Activated naive CD4-positive, alpha-beta T cell treated with Interleukin-2 at 50 U/mL for 16 hours (primary cell): ENCODE measurements at regions not wholly inside any gene's neighbourhood (a gene's known extent, or its start where the extent isn't known, plus 50 kb on each side); places are given as distances from the start of the nearest gene placed in this dataset.

ENCODE experiments used
- DNase-seq: peaks from one replicate; pipeline ENCODE4 v3.0.0-alpha.2; 2020

GRCh38 chr15:93861956-93862741 lies 369.2 kb upstream of the MCTP2 start:
- no peak for DNase-seq

DNA sequence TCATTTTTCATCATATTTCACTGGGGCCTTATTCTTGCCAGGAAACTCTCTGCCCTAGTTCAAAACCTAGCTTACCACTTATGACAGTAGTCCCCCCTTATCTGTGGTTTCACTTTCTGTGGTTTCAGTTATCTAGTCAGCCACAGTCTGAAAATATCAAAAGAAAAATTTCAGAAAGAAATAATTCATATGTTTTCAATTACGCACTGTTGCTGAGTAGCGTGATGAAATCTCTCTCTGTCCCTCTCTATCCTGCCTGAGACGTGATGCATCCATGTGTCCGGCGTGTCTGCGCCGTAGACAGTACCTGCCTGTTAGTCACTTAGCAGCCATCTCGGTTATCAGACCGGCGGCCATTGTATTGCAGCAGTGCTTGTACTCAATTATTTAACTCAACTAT lies 369.9 kb upstream of the MCTP2 start:
- no peak for DNase-seq

DNA sequence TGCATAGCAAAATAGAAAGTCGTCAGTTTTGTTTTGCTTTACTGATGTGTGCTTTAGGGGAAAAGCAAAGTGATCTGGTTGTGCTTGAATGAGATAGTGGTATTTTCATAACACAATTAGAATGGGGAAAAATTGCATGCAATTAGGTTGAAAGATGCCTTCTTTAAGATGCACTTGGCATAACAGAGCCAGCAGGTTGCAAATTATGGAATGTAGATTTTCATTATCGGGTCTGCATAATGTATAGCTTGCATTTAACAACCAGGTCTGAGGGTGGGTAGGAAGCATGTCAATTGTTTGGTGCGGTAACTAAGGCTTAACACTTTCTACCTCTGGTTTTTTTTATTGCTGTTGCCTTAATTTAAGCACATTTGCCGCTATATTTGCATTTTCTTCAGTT lies 370.7 kb upstream of the MCTP2 start:
- DNase-seq: no peak

- DNase-seq: no peak
These were observed 372.2 kb upstream of the MCTP2 start for GRCh38 chr15:93859176-93859575.

GRCh38 chr15:93855181-93855826 lies 376.1 kb upstream of the MCTP2 start:
- no peak for DNase-seq

DNA sequence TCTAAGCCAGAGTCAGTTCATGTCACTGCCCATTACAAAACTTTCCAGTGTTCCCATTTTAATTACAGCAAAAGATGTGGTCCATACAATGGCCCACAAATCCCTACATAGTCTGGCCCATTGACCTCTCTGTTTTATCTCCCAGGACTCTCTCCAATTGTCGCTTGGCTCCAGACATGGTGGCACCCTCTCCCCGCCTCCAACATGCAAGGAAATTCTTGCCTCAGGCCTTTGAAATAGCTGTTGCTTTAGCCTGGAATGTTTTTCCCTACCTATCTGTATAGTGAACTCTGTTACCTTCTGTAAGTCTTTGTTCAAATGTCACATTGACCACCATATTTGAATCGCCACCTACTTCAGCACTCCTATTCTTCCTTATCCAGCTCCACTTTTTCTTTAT lies 377.3 kb upstream of the MCTP2 start:
- no peak for DNase-seq

- DNase-seq: no peak
These were observed 378.6 kb upstream of the MCTP2 start for GRCh38 chr15:93852761-93853160.

- DNase-seq: no peak
These were observed 382.9 kb upstream of the MCTP2 start for GRCh38 chr15:93848490-93848889.

GRCh38 chr15:93848076-93848475 lies 383.3 kb upstream of the MCTP2 start:
- DNase-seq: no peak

DNA sequence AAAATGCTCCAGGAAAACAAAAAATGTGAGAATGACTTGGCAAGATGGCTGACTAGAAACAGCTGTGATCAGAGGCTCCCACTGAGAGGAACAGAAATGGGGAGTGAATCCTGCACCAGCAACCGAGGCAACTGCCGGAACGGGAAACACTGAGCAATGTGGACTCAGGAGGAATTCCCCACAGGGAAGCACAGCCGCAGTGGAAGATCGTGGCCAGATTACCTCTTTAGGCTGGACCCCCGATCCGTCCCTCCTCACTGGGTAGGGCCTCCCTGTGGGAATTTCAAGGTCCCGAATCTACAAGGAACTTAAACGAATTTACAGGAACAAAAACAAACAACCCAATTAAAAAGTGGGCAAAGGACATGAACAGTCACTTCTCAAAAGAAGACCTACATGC lies 385.2 kb upstream of the MCTP2 start:
- no peak for DNase-seq

- DNase-seq: no peak
These were observed 393.9 kb upstream of the MCTP2 start for GRCh38 chr15:93837450-93837849.

DNA sequence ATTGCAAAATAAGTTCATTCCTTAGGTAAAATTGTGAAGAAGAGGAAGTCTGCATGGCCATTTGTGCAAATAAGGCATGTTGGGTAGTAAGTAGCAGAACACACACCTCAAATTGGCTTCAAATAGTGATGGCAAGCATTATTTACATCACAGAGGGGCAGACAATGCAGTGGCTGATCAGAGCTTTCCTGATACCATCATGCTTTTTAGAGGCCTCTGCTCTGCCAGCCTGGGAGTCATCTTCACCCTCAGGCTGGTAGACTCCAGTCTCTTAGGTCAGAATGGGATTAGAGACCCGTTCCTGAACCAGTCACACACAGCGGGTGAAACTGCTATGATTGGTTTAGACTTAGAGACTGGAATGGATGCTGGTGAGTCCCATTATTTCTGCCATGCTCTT lies 396.0 kb upstream of the MCTP2 start:
- no peak for DNase-seq

- DNase-seq: no peak
These were observed 399.7 kb upstream of the MCTP2 start for GRCh38 chr15:93831641-93832040.

DNA sequence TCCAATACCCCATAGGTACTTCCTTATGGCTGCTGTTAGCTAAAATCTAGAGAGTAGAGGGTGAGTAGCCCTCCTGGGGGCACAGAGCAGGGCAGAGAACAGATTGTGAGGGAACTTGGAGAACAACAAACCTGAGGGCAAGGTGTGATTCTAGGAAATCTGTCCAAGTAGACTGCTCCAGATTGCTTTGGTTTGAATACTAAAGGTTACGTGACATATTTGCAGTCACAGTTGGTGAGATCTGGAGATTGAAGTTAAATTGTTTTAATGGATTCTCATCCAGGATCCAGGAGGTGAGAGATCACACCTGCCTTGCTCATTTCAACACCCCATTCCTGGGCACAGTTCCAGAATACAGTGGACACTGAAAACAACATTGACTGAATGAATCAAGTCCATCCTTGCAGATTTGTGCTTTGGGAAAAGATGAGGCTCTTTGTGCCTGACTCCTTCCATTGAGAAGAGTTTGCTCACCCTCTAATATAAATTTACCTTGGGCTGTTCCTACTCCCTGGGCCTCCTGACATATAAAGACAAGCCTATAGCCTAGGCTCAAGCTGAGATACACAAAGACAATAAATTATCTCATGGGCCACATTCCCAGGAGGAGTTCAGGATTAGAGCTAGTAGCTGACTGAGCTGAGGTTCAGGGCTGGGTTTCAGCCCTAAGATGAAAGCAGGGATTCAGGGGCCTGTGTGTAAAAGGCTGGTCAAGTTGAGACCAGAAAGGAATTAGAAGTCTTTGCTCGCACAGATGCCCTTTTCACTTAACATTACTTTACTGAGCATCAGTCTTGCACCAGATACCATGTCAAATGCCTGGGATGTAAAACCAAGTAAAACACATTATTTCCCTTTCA lies 400.9 kb upstream of the MCTP2 start:
- no peak for DNase-seq

DNA sequence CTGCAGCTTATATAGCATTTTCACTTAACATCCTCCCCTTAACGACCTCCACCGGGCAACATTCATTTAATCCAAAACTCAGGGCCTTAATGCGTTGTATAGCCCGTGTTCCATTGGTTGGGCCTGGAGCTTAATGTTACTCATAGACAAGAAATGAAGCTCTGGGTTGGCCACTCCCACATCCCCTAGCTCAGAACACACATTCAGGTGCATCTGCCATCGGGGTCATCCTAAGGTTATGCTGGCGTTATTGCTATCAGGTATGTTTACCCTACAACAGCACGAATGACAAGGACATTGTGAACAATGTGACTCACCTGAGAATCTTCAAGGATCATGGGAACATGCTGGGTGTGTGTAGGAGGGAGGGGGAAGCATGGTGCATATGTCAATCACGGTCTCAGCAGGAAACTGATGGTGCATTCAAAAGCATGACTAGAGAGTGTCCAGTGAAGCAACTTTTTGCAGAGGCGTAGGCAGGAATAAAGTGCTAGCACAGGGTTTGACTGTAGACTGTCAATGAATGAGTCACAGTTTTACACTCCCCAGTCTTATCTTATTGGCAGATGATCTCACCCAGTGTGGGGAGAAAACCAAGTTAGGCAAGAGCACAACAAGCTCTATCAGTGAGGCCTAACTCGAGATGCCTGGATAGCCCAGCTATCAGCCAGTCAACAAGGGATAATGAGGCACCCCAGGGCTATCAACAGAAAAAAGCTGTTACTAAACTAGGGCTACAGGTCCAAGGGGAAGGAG lies 402.1 kb upstream of the MCTP2 start:
- DNase-seq: no peak

- no peak for DNase-seq
These were observed 404.6 kb upstream of the MCTP2 start for GRCh38 chr15:93826790-93827189.

- no peak for DNase-seq
These were observed 405.1 kb upstream of the MCTP2 start for GRCh38 chr15:93826293-93826692.

DNA sequence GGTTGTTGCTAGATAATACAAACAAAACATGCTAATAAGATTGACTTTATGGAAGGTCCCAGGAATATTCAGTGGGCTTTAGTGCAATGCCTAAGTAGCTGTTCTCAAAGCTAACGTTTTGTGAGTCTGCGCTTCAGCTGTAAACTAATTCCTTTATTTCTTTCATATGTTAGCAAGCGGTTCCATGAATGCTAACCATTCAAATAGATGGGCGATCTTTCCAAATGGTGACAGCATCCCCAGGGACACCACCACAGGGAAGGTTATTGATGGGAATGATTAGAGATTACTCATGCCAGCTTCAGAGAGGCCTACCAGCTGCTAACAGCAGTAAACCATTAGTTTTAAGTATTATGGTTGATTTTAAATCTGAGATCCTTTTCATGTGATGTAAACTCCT lies 405.7 kb upstream of the MCTP2 start:
- DNase-seq: no peak

DNA sequence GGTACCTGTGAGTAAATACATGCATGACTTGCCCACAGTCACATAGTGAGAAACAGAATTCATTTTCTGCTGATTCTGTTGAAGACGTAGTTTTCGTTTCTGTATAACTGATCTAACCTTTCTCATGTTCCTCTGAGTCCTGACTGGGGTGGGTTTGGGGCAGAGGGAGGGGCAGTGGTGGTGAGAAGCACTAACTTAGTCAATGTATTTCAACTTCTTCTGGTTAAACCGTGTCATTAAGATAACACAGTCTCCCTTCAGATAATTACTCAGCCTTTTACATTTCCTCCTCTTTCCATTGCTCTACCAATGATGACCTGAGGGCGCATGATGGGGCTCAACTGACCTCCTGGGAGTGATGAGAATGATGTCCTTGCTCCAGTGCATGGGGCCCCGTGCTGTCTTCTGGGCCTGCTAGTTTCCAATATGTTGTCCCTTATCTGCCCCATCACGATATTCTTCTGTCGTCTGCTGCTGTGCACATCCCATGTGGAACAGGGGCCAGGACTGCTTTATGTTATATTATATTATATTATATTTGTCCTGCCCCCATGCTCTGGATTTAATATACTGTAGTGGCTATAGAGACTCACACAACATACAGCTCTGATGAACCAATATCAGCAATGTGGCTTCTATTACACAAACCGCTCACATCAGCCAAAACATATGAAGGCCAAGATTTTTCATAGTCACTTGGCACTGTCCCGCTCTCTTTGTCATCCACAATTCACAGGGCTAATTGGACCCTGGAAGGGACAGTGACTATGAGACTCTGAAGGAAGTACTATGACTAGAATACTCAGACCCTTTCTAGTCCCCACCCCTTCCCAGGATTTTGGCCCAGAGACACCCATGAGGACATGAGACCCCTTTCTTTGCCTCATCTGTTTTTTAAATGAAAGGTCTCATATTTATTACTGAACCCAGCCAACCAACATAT lies 407.1 kb upstream of the MCTP2 start:
- DNase-seq: no peak

DNA sequence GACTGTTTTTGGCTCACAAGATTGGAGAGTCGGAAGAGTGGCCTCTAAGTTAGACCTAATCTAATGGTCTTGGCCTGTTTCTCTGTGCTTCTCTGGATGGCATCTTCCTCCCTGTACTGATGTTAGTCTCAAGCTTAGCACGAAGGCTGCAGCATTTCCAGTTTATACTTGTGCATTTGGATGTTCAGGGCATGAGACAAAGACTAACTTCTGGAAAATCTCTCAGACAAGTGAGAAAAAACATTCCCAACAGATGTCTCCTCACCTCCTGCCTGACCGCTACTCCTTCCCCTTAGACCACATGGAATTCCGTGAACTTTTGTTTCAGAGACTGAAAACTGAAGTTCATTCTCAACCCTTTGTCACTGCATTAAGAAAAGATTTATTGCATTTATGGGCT lies 410.8 kb upstream of the MCTP2 start:
- DNase-seq: no peak

- DNase-seq: no peak
These were observed 411.5 kb upstream of the MCTP2 start for GRCh38 chr15:93819826-93820225.

GRCh38 chr15:93816815-93817214 lies 414.5 kb upstream of the MCTP2 start:
- no peak for DNase-seq
